HG02938 (cell line): ENCODE measurements at regions not wholly inside any gene's neighbourhood (a gene's known extent, or its start where the extent isn't known, plus 50 kb on each side); places are given as distances from the start of the nearest gene placed in this dataset.

ENCODE experiments used
- ATAC-seq: cut with Tn5 transposase; IDR thresholded peaks from one replicate; pipeline ENCODE4 v1.9.1; 2021; ENCODE audit warnings: mild to moderate bottlenecking, moderate library complexity; ENCODE audit not compliant: unreplicated experiment

GRCh38 chrX:45714866-45715265 is 514.2 kb upstream of the DIPK2B start:
- no peak for ATAC-seq

GRCh38 chrX:45712067-45712466 is 511.4 kb upstream of the DIPK2B start:
- no peak for ATAC-seq

GRCh38 chrX:45711231-45711630 is 510.6 kb upstream of the DIPK2B start:
- no peak for ATAC-seq

GRCh38 chrX:45710081-45710801 is 509.6 kb upstream of the DIPK2B start:
- ATAC-seq, result peak; percentile 86

GRCh38 chrX:45709381-45709780 is 508.7 kb upstream of the DIPK2B start:
- ATAC-seq, result no peak

- no peak for ATAC-seq
Observed at GRCh38 chrX:45699158-45699557, 498.5 kb upstream of the DIPK2B start.

- no peak for ATAC-seq
Observed at GRCh38 chrX:45697591-45697990, 496.9 kb upstream of the DIPK2B start.

GRCh38 chrX:45696736-45697135 is 496.1 kb upstream of the DIPK2B start:
- ATAC-seq, result no peak

- ATAC-seq, result no peak
Observed at GRCh38 chrX:45689971-45690370, 489.3 kb upstream of the DIPK2B start.

- no peak for ATAC-seq
Observed at GRCh38 chrX:45683914-45684313, 483.2 kb upstream of the DIPK2B start.

- ATAC-seq, result no peak
Observed at GRCh38 chrX:45681891-45682290, 481.2 kb upstream of the DIPK2B start.

- no peak for ATAC-seq
Observed at GRCh38 chrX:45669715-45670340, 469.2 kb upstream of the DIPK2B start.

GRCh38 chrX:45668686-45669443 is 468.2 kb upstream of the DIPK2B start:
- ATAC-seq, result no peak

GRCh38 chrX:45667666-45668065 is 467.0 kb upstream of the DIPK2B start:
- no peak for ATAC-seq

GRCh38 chrX:45664727-45665290 is 464.1 kb upstream of the DIPK2B start:
- ATAC-seq, result no peak

- ATAC-seq, result no peak
Observed at GRCh38 chrX:45660477-45660876, 459.8 kb upstream of the DIPK2B start.

GRCh38 chrX:45633419-45633818 is 432.7 kb upstream of the DIPK2B start:
- ATAC-seq, result no peak

GRCh38 chrX:45632506-45632905 is 431.8 kb upstream of the DIPK2B start:
- ATAC-seq, result no peak

- ATAC-seq, result no peak
Observed at GRCh38 chrX:45630078-45630477, 429.4 kb upstream of the DIPK2B start.

- no peak for ATAC-seq
Observed at GRCh38 chrX:45628041-45628440, 427.4 kb upstream of the DIPK2B start.

GRCh38 chrX:45623266-45623665 is 422.6 kb upstream of the DIPK2B start:
- no peak for ATAC-seq

- ATAC-seq, result no peak
Observed at GRCh38 chrX:45622538-45622937, 421.9 kb upstream of the DIPK2B start.
